M059J (cell line): ENCODE measurements at regions not wholly inside any gene's neighbourhood (a gene's known extent, or its start where the extent isn't known, plus 50 kb on each side); places are given as distances from the start of the nearest gene placed in this dataset.

Source experiments
- DNase-seq: peaks from one replicate; pipeline ENCODE4 v3.0.0-alpha.2; 2012; ENCODE audit warnings: low read depth

GRCh38 chr2:128632501-128632800 is 313.8 kb upstream of the HS6ST1 start:
- DNase-seq, result no peak

GRCh38 chr2:128633501-128633900 is 314.8 kb upstream of the HS6ST1 start:
- no peak for DNase-seq

GRCh38 chr2:128635361-128635900 is 316.8 kb upstream of the HS6ST1 start:
- no peak for DNase-seq

GRCh38 chr2:128636802-128637147 is 318.1 kb upstream of the HS6ST1 start:
- no peak for DNase-seq

- DNase-seq, result no peak
These were observed 318.9 kb upstream of the HS6ST1 start for GRCh38 chr2:128637481-128638155.

GRCh38 chr2:128638341-128639119 is 319.9 kb upstream of the HS6ST1 start:
- DNase-seq, result peak; percentile 47

GRCh38 chr2:128639120-128639477 is 320.4 kb upstream of the HS6ST1 start:
- DNase-seq, result no peak

GRCh38 chr2:128639693-128640092 is 321.0 kb upstream of the HS6ST1 start:
- DNase-seq, result no peak

GRCh38 chr2:128640166-128640844 is 321.6 kb upstream of the HS6ST1 start:
- no peak for DNase-seq

- no peak for DNase-seq
These were observed 322.2 kb upstream of the HS6ST1 start for GRCh38 chr2:128640845-128641360.

GRCh38 chr2:128641421-128642080 is 322.9 kb upstream of the HS6ST1 start:
- no peak for DNase-seq

- no peak for DNase-seq
These were observed 323.6 kb upstream of the HS6ST1 start for GRCh38 chr2:128642316-128642715.

- no peak for DNase-seq
These were observed 324.2 kb upstream of the HS6ST1 start for GRCh38 chr2:128642821-128643220.

- no peak for DNase-seq
These were observed 324.8 kb upstream of the HS6ST1 start for GRCh38 chr2:128643221-128644065.

- DNase-seq, result no peak
These were observed 325.5 kb upstream of the HS6ST1 start for GRCh38 chr2:128644156-128644555.

GRCh38 chr2:128644718-128645256 is 326.1 kb upstream of the HS6ST1 start:
- DNase-seq, result no peak

GRCh38 chr2:128645631-128646030 is 327.0 kb upstream of the HS6ST1 start:
- DNase-seq, result no peak

GRCh38 chr2:128646091-128646490 is 327.4 kb upstream of the HS6ST1 start:
- no peak for DNase-seq

GRCh38 chr2:128646691-128647090 is 328.0 kb upstream of the HS6ST1 start:
- no peak for DNase-seq

- DNase-seq, result no peak
These were observed 332.3 kb upstream of the HS6ST1 start for GRCh38 chr2:128651000-128651399.

GRCh38 chr2:128654408-128654807 is 335.7 kb upstream of the HS6ST1 start:
- no peak for DNase-seq
